GM19395 (cell line): ENCODE measurements at regions not wholly inside any gene's neighbourhood (a gene's known extent, or its start where the extent isn't known, plus 50 kb on each side); places are given as distances from the start of the nearest gene placed in this dataset.

Experiments
- ATAC-seq: cut with Tn5 transposase; IDR thresholded peaks from one replicate; pipeline ENCODE4 v1.9.1; 2021; ENCODE audit warnings: mild to moderate bottlenecking, moderate library complexity; ENCODE audit not compliant: unreplicated experiment

GRCh38 chr5:34483442-34484033 is 172.6 kb upstream of the RAI14 start:
- ATAC-seq = no peak

GRCh38 chr5:34484216-34484920 is 171.8 kb upstream of the RAI14 start:
- no peak for ATAC-seq

- ATAC-seq = no peak
Observed at GRCh38 chr5:34485768-34486030, 170.4 kb upstream of the RAI14 start.

GRCh38 chr5:34486160-34486848 is 169.8 kb upstream of the RAI14 start:
- peak; percentile 79 for ATAC-seq

GRCh38 chr5:34486849-34487158 is 169.3 kb upstream of the RAI14 start:
- ATAC-seq = no peak

- ATAC-seq = no peak
Observed at GRCh38 chr5:34487159-34487879, 168.8 kb upstream of the RAI14 start.

- no peak for ATAC-seq
Observed at GRCh38 chr5:34487956-34488355, 168.2 kb upstream of the RAI14 start.

GRCh38 chr5:34488984-34489383 is 167.1 kb upstream of the RAI14 start:
- ATAC-seq = no peak

- ATAC-seq = no peak
Observed at GRCh38 chr5:34490506-34491250, 165.4 kb upstream of the RAI14 start.

GRCh38 chr5:34491251-34491620 is 164.9 kb upstream of the RAI14 start:
- ATAC-seq = no peak

- ATAC-seq = no peak
Observed at GRCh38 chr5:34494111-34494755, 161.9 kb upstream of the RAI14 start.

- ATAC-seq = no peak
Observed at GRCh38 chr5:34495178-34495577, 160.9 kb upstream of the RAI14 start.

- no peak for ATAC-seq
Observed at GRCh38 chr5:34496260-34496691, 159.9 kb upstream of the RAI14 start.

- no peak for ATAC-seq
Observed at GRCh38 chr5:34496701-34497469, 159.2 kb upstream of the RAI14 start.

GRCh38 chr5:34497470-34497808 is 158.7 kb upstream of the RAI14 start:
- ATAC-seq = no peak

GRCh38 chr5:34498572-34498971 is 157.6 kb upstream of the RAI14 start:
- ATAC-seq = no peak

GRCh38 chr5:34499001-34499734 is 157.0 kb upstream of the RAI14 start:
- peak; percentile 95 for ATAC-seq

GRCh38 chr5:34500236-34500847 is 155.8 kb upstream of the RAI14 start:
- ATAC-seq = no peak

GRCh38 chr5:34501016-34501415 is 155.1 kb upstream of the RAI14 start:
- no peak for ATAC-seq
